ENCODE measurements at regions not wholly inside any gene's neighbourhood (a gene's known extent, or its start where the extent isn't known, plus 50 kb on each side); places are given as distances from the start of the nearest gene placed in this dataset.

DNA sequence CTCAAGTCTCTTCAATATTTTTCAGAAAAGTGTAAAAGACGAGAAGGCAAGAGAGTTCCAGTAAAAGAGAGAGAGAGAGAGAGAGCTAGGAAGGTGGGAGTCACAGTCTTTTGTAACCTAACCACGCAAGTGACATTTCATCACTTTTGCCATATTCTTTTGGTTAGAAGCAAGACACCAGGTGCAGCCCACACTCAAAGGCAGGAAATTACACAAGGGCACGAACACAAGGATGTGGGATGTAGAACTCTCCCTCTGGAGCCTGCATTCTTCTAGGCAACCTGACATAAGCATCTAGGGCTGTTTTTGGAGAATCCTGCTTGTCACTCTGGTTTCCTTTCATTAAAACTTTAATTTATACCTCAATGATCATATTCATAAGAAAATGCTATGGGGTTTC is 1213.1 kb downstream of the DNAJB9 start:
- Histone ChIP-seq H3K4me2 (ENCODE audit: low read depth, low read length) (no peak overlapping the region), H2BK15ac (ENCODE audit: low read depth, low read length) (no peak overlapping the region), H3K4me1 (ENCODE audit: control insufficient read depth, insufficient read depth, low read length) (no peaks in the 10 kb centered on the region), H3K27me3 (ENCODE audit: control insufficient read depth, insufficient read depth, low read length) (no peaks in the 10 kb centered on the region), H3K4me3 (ENCODE audit: insufficient read depth, low read depth, low read length) (no peak overlapping the region), H3K9ac (ENCODE audit: low read depth, low read length) (no peak overlapping the region), H3K9me3 (ENCODE audit: control insufficient read depth, insufficient read depth, low read length) (peaks cover 4% of the 10 kb centered on the region), H2AK9ac (replicated peaks; ENCODE audit: low read depth, low read length, poor library complexity) (no peak overlapping the region), H3K23ac (ENCODE audit: low read depth, low read length) (no peak overlapping the region), H2AK5ac (ENCODE audit: low read depth, low read length) (no peak overlapping the region), H3K9me1 (ENCODE audit: insufficient read depth, low read length) (no peaks in the 10 kb centered on the region), H2BK20ac (ENCODE audit: low read depth, low read length) (no peak overlapping the region), H4K20me1 (ENCODE audit: insufficient read depth, low read length) (no peaks in the 10 kb centered on the region), H4K5ac (ENCODE audit: low read depth, low read length) (no peak overlapping the region), H3K4ac (ENCODE audit: low read depth, low read length) (no peak overlapping the region), H3K27ac (ENCODE audit: insufficient read depth, low read length) (no peak overlapping the region), H2BK120ac (ENCODE audit: low read depth, low read length) (no peak overlapping the region), H4K91ac (ENCODE audit: insufficient read depth, low read depth, low read length) (no peak overlapping the region), H3K18ac (ENCODE audit: low read depth, low read length) (no peak overlapping the region), H2AFZ (replicated peaks; ENCODE audit: low read length, poor library complexity) (no peak overlapping the region), H2BK5ac (ENCODE audit: low read depth, low read length, poor library complexity, severe bottlenecking) (no peak overlapping the region), H3K36me3 (ENCODE audit: control insufficient read depth, insufficient read depth, low read length) (no peaks in the 10 kb centered on the region), H4K8ac (ENCODE audit: low read depth in 2 of 2, low read length in 2 of 2) (no peak overlapping the region), H3K14ac (replicated peaks; ENCODE audit: low read depth, low read length) (no peak overlapping the region), H3K79me1 (ENCODE audit: low read depth in 1 of 2, low read length in 2 of 2) (no peaks in the 10 kb centered on the region), H3K56ac (ENCODE audit: extremely low read depth, insufficient read depth, low read length) (no peak overlapping the region)
- dilution Hi-C loops (cut with HindIII; ENCODE audit: low sequenced_read_pairs, unreplicated experiment) (no loop called here), in situ Hi-C loops (cut with MboI; ENCODE audit: low sequenced_read_pairs) (no loop called here), intact Hi-C loops (cut with micrococcal nuclease) (no loop called here)
- WGBS, 2 experiments (ENCODE audit: extremely low coverage in 2 of 2, insufficient read length in 1 of 2) = no CpG with 5 or more reads among the region's 3 CpGs
- CTCF ChIA-PET = no interaction called here
- DNase-seq (no peak), ATAC-seq (ENCODE audit: low read depth) (no peak)
- POLR2A ChIA-PET (ENCODE audit: unreplicated experiment) = no interaction called here
- BruUV-seq (replicated peaks) = no TSS peak
- TF ChIP-seq POLR2A (IDR thresholded peaks at IDR 0.05; ENCODE audit: low read depth, low read length) (no peak), MXI1 (IDR thresholded peaks at IDR 0.05; ENCODE audit: borderline replicate concordance, low read depth, low read length) (no peak), MAFK (IDR thresholded peaks at IDR 0.05; ENCODE audit: low read depth, low read length) (no peak), NFE2L2 (IDR thresholded peaks at IDR 0.05; ENCODE audit: low read depth, low read length) (no peak), MAZ (IDR thresholded peaks at IDR 0.05; ENCODE audit: borderline replicate concordance, low read depth, low read length) (no peak)
- TF ChIP-seq, protein P1, sequence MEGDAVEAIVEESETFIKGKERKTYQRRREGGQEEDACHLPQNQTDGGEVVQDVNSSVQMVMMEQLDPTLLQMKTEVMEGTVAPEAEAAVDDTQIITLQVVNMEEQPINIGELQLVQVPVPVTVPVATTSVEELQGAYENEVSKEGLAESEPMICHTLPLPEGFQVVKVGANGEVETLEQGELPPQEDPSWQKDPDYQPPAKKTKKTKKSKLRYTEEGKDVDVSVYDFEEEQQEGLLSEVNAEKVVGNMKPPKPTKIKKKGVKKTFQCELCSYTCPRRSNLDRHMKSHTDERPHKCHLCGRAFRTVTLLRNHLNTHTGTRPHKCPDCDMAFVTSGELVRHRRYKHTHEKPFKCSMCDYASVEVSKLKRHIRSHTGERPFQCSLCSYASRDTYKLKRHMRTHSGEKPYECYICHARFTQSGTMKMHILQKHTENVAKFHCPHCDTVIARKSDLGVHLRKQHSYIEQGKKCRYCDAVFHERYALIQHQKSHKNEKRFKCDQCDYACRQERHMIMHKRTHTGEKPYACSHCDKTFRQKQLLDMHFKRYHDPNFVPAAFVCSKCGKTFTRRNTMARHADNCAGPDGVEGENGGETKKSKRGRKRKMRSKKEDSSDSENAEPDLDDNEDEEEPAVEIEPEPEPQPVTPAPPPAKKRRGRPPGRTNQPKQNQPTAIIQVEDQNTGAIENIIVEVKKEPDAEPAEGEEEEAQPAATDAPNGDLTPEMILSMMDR (conservative IDR thresholded peaks at IDR 0.05; ENCODE audit: low read depth, low read length) = no peak
